ENCODE measurements at regions not wholly inside any gene's neighbourhood (a gene's known extent, or its start where the extent isn't known, plus 50 kb on each side); places are given as distances from the start of the nearest gene placed in this dataset.

GRCh38 chr18:8946066-8946838, 156.2 kb upstream of the NDUFV2 start:
- TF ChIP-seq CTCF (IDR thresholded peaks at IDR 0.05; ENCODE audit: extremely low read depth, insufficient read depth, missing control alignments): no peak
- in situ Hi-C loops (cut with MboI; ENCODE audit: low pct_unique_long_range_greater_than_20kb, low sequenced_read_pairs, unreplicated experiment): no loop called here
- no peak for DNase-seq (ENCODE audit: low spot score)

GRCh38 chr18:8947566-8947965, 154.9 kb upstream of the NDUFV2 start:
- in situ Hi-C loops (cut with MboI; ENCODE audit: low pct_unique_long_range_greater_than_20kb, low sequenced_read_pairs, unreplicated experiment): no loop called here
- no peak for TF ChIP-seq CTCF (IDR thresholded peaks at IDR 0.05; ENCODE audit: extremely low read depth, insufficient read depth, missing control alignments)

GRCh38 chr18:8948011-8948410, 154.5 kb upstream of the NDUFV2 start:
- no peak for DNase-seq (ENCODE audit: low spot score)
- no peak for TF ChIP-seq CTCF (IDR thresholded peaks at IDR 0.05; ENCODE audit: extremely low read depth, insufficient read depth, missing control alignments)
- in situ Hi-C loops (cut with MboI; ENCODE audit: low pct_unique_long_range_greater_than_20kb, low sequenced_read_pairs, unreplicated experiment): no loop called here

More at GRCh38 chr18:8947566-8947965, 154.9 kb upstream of the NDUFV2 start:
- no peak for DNase-seq (ENCODE audit: low spot score)

- DNase-seq (ENCODE audit: low spot score): no peak
- TF ChIP-seq CTCF (IDR thresholded peaks at IDR 0.05; ENCODE audit: extremely low read depth, insufficient read depth, missing control alignments): no peak
- in situ Hi-C loops (cut with MboI; ENCODE audit: low pct_unique_long_range_greater_than_20kb, low sequenced_read_pairs, unreplicated experiment): no loop called here
These were observed 153.9 kb upstream of the NDUFV2 start for GRCh38 chr18:8948471-8949149.

- DNase-seq (ENCODE audit: low spot score): no peak
- no peak for TF ChIP-seq CTCF (IDR thresholded peaks at IDR 0.05; ENCODE audit: extremely low read depth, insufficient read depth, missing control alignments)
- in situ Hi-C loops (cut with MboI; ENCODE audit: low pct_unique_long_range_greater_than_20kb, low sequenced_read_pairs, unreplicated experiment): no loop called here
These were observed 153.3 kb upstream of the NDUFV2 start for GRCh38 chr18:8949206-8949605.

GRCh38 chr18:8951491-8951890, 151.0 kb upstream of the NDUFV2 start:
- no peak for TF ChIP-seq CTCF (IDR thresholded peaks at IDR 0.05; ENCODE audit: extremely low read depth, insufficient read depth, missing control alignments)
- no peak for DNase-seq (ENCODE audit: low spot score)
- in situ Hi-C loops (cut with MboI; ENCODE audit: low pct_unique_long_range_greater_than_20kb, low sequenced_read_pairs, unreplicated experiment): no loop called here
